GM12865 (cell line): ENCODE measurements at regions not wholly inside any gene's neighbourhood (a gene's known extent, or its start where the extent isn't known, plus 50 kb on each side); places are given as distances from the start of the nearest gene placed in this dataset.

Source experiments
- DNase-seq: peaks from one replicate; pipeline ENCODE4 v3.0.0; 2010; ENCODE audit warnings: low read depth
- H3K4me3 ChIP-seq: 2 replicates; pipeline ENCODE4 v1.5.1; 2011; ENCODE audit warnings: mild to moderate bottlenecking, low read depth, low read length, control low read depth
- TF ChIP-seq, protein P1 (sequence below): IDR thresholded peaks from 2 replicates; pipeline ENCODE4 v1.5.1; 2011; ENCODE audit warnings: low read length, control low read depth, low read depth, inconsistent platforms; ENCODE audit not compliant: insufficient read depth; ENCODE audit errors: missing control alignments

DNA sequence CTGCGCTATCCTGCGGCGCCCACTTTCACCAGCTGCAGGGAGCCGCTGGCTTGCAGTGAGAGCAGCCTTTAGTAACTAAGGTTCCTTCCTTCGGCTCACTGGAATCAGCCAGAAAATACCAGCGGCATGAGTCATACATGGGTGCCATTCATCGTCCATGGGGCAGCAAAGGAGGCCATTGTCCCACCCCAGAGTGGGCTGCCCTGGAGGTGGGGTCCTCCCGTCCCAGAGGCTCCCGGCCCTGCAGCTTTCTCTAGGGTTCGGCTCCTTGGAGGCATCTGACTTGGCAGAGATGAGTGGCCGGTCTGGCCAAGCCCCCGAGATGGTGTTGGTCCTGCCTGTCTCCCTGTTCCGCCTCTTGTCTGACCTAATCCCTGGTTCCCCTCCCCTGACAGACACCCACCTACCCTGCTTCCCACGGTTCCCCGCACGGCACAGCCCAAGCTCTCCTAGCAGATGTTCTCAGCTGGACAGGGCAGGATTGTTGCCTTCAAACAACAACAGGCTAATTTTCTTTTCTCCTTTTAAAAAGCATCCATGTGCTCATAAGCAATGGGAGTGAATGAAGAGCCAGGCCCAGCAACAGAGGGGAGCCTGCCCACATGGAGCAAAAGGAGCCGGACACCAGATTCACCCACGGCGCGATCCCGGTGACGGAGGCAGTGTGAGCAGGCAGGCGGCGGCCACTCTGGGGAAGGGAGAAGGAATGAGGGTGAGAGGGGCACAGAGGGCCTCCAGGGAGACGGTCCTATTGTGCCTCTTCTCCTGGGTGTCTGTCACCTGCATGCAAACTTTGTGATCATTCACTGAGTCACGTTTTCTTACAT lies 97.0 kb upstream of the COL5A1 start:
- DNase-seq: no peak
- no peak overlapping the region for H3K4me3 ChIP-seq
- TF ChIP-seq, protein P1, sequence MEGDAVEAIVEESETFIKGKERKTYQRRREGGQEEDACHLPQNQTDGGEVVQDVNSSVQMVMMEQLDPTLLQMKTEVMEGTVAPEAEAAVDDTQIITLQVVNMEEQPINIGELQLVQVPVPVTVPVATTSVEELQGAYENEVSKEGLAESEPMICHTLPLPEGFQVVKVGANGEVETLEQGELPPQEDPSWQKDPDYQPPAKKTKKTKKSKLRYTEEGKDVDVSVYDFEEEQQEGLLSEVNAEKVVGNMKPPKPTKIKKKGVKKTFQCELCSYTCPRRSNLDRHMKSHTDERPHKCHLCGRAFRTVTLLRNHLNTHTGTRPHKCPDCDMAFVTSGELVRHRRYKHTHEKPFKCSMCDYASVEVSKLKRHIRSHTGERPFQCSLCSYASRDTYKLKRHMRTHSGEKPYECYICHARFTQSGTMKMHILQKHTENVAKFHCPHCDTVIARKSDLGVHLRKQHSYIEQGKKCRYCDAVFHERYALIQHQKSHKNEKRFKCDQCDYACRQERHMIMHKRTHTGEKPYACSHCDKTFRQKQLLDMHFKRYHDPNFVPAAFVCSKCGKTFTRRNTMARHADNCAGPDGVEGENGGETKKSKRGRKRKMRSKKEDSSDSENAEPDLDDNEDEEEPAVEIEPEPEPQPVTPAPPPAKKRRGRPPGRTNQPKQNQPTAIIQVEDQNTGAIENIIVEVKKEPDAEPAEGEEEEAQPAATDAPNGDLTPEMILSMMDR: no peak

DNA sequence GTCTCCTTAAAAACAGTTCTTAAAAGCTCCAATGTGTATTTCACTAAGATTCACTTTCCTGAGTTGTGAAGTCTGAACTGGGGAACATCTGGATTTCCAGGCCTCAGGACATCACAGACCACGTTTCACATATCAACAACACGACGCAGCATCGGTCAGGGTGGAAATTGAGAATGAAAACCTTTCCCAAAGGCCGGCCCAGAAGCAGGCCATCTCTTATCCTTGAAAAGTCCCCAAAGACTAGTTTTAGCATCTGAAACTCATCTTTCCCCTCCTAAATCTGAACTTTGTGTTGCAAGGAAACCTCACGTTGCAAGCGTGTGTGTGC lies 96.4 kb upstream of the COL5A1 start:
- DNase-seq: no peak
- TF ChIP-seq, protein P1: no peak
- H3K4me3 ChIP-seq: no peak overlapping the region

DNA sequence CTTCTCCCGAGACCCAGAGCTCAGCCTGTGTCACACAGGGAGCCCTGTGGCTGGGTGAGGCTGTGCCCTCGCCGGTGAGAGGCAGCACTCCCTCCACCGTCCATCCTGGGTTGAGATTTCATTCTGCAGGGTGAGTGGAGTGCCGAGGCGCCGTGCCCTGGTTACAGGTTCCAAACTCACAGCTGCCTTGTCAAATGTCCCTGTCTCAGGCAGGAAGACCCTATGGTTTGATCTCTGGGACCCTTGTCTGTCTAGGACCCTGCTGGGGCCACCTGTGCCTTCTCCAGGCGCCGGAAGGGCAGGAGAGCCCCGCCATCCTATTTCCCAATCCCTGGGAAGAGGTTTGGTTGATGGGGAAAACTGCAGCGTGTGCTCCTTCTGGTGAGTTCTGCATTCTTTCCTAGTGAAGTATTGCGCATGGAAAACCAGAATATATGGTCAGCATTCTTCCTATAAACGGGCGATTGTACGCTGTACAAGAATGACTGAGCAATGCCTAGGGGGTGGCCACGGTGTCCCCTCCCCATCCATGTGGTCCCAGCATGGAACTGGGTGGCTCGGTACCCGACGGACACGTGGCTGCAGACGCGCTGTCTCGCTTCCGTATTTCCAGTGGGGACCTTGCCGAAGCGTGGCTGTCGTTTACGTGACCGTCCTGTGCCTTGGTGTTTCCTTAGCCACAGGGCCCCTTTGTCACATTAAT lies 95.9 kb upstream of the COL5A1 start:
- DNase-seq: no peak
- no peak overlapping the region for H3K4me3 ChIP-seq
- TF ChIP-seq, protein P1: no peak

DNA sequence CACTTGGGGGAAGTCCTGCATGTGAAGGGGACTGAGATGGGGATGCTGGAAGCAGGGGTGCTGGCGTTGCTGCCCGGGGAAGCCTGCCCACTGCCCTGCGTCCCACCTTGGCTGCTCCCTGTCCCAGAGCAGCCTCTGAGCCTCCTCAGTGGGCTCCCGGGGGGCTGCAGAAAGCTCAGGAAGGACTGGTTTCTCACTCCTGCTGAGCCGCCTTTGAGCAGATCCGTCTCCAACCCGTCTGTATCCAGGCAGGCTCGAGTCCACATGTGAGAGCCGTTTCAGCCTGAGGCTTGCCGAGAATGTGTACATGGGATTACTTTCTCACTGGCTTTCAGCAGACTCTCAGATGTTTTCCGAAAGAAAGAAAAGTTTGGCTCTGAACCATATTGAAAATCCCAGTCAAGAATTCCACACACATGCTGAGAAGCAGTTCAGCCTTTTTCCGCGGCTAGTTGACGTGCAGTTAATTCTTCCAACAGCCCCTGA lies 95.3 kb upstream of the COL5A1 start:
- TF ChIP-seq, protein P1: no peak
- H3K4me3 ChIP-seq: no peak overlapping the region
- DNase-seq: no peak

DNA sequence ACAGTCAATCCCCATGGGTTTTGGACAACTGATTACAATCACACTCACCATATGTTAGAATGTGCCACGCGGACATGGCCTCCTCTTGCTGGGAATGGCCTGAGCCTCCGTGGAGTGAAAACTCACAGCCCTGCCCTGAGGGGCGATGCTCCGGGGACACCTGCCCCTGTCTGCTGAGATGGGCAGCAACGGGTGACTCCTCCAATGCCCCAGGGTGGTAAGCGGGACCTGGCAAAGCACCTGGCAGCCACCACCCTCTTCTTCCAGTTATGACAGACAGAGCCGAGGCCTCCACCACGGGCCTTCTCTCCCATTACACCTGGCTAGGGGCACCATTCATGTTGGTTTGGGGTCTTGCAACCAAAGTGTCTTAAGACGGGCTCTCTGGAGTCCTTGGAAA lies 94.9 kb upstream of the COL5A1 start:
- DNase-seq: no peak
- H3K4me3 ChIP-seq: no peak overlapping the region
- TF ChIP-seq, protein P1: no peak

DNA sequence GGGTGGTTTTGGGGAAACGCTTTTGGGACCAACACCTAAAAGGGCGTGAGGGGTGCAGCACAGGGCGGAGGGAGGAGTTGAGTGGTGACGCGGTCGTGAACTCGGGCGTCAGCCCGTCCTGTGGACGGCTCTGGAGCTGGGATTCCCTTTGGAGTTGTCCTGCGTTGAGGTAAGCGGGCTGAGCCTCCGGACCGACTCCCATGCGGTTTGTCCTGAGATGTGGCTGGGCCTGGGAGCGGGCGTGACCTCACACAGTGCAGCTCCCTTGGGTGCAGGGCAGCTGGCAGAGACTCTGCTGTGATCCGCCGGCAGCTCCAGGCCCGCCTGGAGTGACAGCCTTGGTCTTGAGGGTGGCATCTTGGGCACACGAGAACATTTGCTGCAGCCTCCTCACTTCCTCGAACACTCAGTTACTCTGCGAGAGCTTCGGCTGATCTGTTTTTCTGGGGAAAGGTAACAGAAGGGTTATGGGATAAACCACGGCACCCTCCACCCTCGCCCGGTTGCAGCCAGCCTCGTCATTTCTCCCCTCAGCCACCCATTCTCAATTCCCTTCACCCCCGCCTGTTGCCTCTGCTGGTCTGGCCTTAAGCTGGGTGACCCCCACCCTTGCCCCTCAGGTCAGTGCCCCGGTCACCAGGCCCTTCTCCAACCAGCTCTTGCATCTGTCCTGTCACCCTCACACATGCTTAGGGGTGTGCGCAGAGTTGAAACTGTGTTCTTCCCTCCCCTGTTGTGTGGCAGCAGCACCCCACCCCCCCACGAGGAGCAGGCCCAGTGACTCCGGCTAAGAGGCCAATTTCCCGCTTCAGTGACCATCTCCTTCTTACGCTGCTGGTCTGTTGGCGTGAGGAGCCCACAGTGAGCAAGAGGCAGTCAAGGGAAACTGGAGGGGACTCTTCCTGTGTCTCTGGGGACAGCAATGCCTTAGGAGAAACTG lies 94.2 kb upstream of the COL5A1 start:
- no peak for DNase-seq
- H3K4me3 ChIP-seq: no peak overlapping the region
- TF ChIP-seq, protein P1: no peak
